ENCODE measurements at regions not wholly inside any gene's neighbourhood (a gene's known extent, or its start where the extent isn't known, plus 50 kb on each side); places are given as distances from the start of the nearest gene placed in this dataset.

DNA sequence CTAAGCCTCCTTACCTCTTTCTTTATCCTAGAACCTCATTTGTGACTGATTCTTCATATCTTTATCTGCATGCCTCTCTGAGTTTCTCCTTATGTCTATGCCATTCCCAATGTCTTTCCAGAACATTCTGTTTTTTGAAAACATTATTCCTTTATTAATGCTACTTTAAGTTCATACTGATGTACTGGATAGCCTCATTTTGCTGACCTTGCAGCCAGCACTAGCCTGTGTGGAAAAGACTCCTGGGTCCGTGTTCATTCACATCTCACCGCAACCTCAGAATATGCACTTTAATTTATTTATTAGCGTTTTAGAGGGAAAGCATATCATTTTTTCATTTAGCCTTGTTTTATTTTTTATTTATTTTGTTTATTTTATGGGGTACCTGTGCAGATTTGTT, 208.1 kb upstream of the NPVF start:
- Histone ChIP-seq H3K27me3 (ENCODE audit: control insufficient read depth, insufficient read depth, low read length) (no peaks in the 10 kb centered on the region), H3K36me3 (ENCODE audit: control insufficient read depth, insufficient read depth, low read length) (no peaks in the 10 kb centered on the region), H3K4me3 (ENCODE audit: low read depth, low read length) (no peak overlapping the region)
- TF ChIP-seq, protein P1, sequence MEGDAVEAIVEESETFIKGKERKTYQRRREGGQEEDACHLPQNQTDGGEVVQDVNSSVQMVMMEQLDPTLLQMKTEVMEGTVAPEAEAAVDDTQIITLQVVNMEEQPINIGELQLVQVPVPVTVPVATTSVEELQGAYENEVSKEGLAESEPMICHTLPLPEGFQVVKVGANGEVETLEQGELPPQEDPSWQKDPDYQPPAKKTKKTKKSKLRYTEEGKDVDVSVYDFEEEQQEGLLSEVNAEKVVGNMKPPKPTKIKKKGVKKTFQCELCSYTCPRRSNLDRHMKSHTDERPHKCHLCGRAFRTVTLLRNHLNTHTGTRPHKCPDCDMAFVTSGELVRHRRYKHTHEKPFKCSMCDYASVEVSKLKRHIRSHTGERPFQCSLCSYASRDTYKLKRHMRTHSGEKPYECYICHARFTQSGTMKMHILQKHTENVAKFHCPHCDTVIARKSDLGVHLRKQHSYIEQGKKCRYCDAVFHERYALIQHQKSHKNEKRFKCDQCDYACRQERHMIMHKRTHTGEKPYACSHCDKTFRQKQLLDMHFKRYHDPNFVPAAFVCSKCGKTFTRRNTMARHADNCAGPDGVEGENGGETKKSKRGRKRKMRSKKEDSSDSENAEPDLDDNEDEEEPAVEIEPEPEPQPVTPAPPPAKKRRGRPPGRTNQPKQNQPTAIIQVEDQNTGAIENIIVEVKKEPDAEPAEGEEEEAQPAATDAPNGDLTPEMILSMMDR (IDR thresholded peaks at IDR 0.05; ENCODE audit: insufficient read depth, low read length, poor library complexity, severe bottlenecking), result no peak
- DNase-seq (ENCODE audit: low read depth), result no peak

DNA sequence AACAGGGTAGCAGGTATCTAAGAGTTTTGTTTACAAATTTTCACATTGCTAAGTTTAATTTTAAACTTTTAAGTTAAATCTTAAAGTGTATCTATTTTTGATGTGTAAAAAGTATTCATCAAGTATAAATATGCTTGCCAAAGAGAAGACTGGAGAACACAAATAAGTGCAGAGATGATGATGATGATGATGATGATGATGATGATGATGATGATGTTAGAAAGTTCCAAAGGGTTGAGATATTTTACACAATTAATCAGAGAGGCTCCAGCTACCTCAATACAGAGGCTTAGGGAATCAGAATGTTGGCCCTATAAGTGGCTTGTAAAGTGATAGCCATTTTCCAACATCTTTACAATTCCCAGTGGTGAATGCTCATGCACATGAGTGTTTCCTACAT, 209.0 kb upstream of the NPVF start:
- H3K36me3 ChIP-seq (ENCODE audit: control insufficient read depth, insufficient read depth, low read length), result no peaks in the 10 kb centered on the region
- DNase-seq (ENCODE audit: low read depth), result no peak
- no peak overlapping the region for H3K4me3 ChIP-seq (ENCODE audit: low read depth, low read length)
- TF ChIP-seq, protein P1 (IDR thresholded peaks at IDR 0.05; ENCODE audit: insufficient read depth, low read length, poor library complexity, severe bottlenecking), result no peak
- no peaks in the 10 kb centered on the region for H3K27me3 ChIP-seq (ENCODE audit: control insufficient read depth, insufficient read depth, low read length)

DNA sequence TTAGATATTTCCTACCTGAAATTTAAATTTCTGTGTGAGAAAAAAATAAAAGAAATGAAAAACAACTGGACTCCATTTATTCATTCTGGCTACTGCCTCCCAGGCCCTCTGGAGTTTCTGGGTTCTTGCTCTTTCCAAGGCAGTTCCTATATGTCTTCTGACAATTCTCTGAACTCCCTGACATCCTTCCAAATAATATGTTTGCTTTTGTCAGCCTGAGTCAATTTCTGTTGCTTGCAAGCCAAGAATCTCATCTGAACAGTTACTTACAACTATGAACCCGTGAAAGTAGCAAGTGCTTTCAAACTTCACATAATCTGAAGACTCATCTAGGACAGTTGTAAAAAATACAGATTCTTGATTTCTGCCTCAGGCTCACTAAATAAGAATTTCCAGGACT, 216.7 kb upstream of the NPVF start:
- Histone ChIP-seq H3K4me3 (ENCODE audit: low read depth, low read length) (no peak overlapping the region), H3K27me3 (ENCODE audit: control insufficient read depth, insufficient read depth, low read length) (no peaks in the 10 kb centered on the region), H3K36me3 (ENCODE audit: control insufficient read depth, insufficient read depth, low read length) (no peaks in the 10 kb centered on the region)
- TF ChIP-seq, protein P1 (IDR thresholded peaks at IDR 0.05; ENCODE audit: insufficient read depth, low read length, poor library complexity, severe bottlenecking), result no peak
- no peak for DNase-seq (ENCODE audit: low read depth)

DNA sequence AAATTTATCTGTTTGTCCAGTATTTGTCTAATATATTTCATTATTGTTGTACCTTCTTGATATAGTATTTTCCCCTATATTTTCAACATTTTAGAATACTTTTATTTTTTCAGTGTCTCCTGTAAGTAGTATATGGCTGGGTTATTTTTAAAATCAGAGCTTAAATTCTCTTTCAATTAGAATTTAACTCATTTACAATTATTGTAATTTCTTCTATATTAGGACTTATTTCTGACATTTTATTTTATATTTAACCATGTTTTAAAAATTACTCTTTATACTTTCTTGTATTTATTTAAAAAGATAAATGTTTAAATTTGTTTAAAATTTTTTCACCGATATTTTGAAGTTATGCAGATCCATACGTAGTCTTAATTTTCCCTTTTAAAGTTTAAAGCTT, 220.0 kb upstream of the NPVF start:
- Histone ChIP-seq H3K27me3 (ENCODE audit: control insufficient read depth, insufficient read depth, low read length) (no peaks in the 10 kb centered on the region), H3K4me3 (ENCODE audit: low read depth, low read length) (no peak overlapping the region), H3K36me3 (ENCODE audit: control insufficient read depth, insufficient read depth, low read length) (no peaks in the 10 kb centered on the region)
- no peak for DNase-seq (ENCODE audit: low read depth)
- TF ChIP-seq, protein P1 (IDR thresholded peaks at IDR 0.05; ENCODE audit: insufficient read depth, low read length, poor library complexity, severe bottlenecking), result no peak

DNA sequence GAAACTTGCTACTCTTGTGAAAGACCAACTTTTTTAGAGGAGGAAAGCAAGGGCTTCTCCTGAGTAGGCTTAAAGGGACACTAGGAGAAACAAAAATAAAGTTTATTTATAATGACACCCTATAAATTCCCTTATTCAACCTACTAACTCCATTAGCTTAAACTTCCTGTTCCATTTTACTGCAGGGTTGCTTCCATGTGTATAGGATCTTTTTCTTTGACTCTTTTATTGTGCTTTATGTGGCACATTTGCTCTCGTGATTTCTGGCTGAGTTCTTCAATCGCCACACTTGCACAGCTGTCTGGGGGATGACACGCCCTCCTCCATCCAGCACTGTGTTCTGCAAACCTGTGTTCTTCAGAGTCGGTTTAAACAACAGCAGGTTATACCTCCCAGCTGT, 225.7 kb upstream of the NPVF start:
- no peak overlapping the region for H3K4me3 ChIP-seq (ENCODE audit: low read depth, low read length)
- H3K27me3 ChIP-seq (ENCODE audit: control insufficient read depth, insufficient read depth, low read length), result no peaks in the 10 kb centered on the region
- TF ChIP-seq, protein P1 (IDR thresholded peaks at IDR 0.05; ENCODE audit: insufficient read depth, low read length, poor library complexity, severe bottlenecking), result no peak
- no peak for DNase-seq (ENCODE audit: low read depth)
- no peaks in the 10 kb centered on the region for H3K36me3 ChIP-seq (ENCODE audit: control insufficient read depth, insufficient read depth, low read length)

DNA sequence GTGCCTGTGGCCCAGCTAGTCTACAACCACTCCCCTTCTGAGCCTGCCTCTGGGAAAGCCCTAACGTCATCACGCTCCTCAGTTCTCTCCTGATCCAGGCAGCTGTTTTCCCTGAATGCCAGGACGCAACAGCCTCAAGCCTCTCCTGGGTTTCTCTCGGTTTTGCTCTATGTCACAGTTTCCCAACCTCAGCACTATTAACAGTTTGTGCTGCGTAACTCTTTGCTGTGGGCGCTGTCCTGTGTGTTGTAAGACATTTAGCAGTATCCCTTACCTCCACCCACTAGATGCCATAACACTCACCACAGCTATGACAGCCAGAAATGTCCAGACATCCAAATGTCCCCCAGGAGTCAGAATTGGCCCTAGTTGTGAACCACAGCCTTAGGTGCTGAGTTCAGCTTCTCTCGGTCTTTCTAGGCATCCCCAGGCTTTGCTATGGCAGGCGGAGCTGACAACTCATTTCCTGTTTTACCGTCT, 226.3 kb upstream of the NPVF start:
- no peak for DNase-seq (ENCODE audit: low read depth)
- no peak overlapping the region for H3K4me3 ChIP-seq (ENCODE audit: low read depth, low read length)
- no peaks in the 10 kb centered on the region for H3K36me3 ChIP-seq (ENCODE audit: control insufficient read depth, insufficient read depth, low read length)
- TF ChIP-seq, protein P1 (IDR thresholded peaks at IDR 0.05; ENCODE audit: insufficient read depth, low read length, poor library complexity, severe bottlenecking), result no peak
- H3K27me3 ChIP-seq (ENCODE audit: control insufficient read depth, insufficient read depth, low read length), result no peaks in the 10 kb centered on the region
